Posterior cingulate gyrus (tissue), 11 donors: ENCODE measurements at regions not wholly inside any gene's neighbourhood (a gene's known extent, or its start where the extent isn't known, plus 50 kb on each side); places are given as distances from the start of the nearest gene placed in this dataset.

Experiments
- DNase-seq, 10 donors: peaks; one replicate each; pipeline versions ENCODE4 v3.0.0 to v3.0.0-alpha.2; 2020 to 2021; ENCODE audit warnings: mixed read lengths in 3 of 10
- intact Hi-C: fragments of 100-400 bp; cut with DNase I; formaldehyde crosslinking; loops from one replicate; pipeline ENCODE4 v1.15.1; 2023

GRCh38 chr6:92559611-92560010 lies 859.7 kb downstream of the EPHA7 start:
- no peak for DNase-seq
- intact Hi-C loops = no loop called here

GRCh38 chr6:92559003-92559402 lies 860.4 kb downstream of the EPHA7 start:
- no peak for DNase-seq
- intact Hi-C loops = no loop called here

- no peak for DNase-seq
- intact Hi-C loops = no loop called here
Measured at GRCh38 chr6:92550501-92550900, 868.9 kb downstream of the EPHA7 start.

- no peak for DNase-seq
- intact Hi-C loops = no loop called here
Measured at GRCh38 chr6:92545861-92546260, 873.5 kb downstream of the EPHA7 start.

GRCh38 chr6:92541448-92542060 lies 877.8 kb downstream of the EPHA7 start:
- no peak for DNase-seq

GRCh38 chr6:92538926-92539325 lies 880.4 kb downstream of the EPHA7 start:
- intact Hi-C loops = no loop called here
- no peak for DNase-seq

More at GRCh38 chr6:92541448-92542060, 877.8 kb downstream of the EPHA7 start:
- intact Hi-C loops = no loop called here

- DNase-seq = no peak
- intact Hi-C loops = no loop called here
Measured at GRCh38 chr6:92538275-92538674, 881.1 kb downstream of the EPHA7 start.

GRCh38 chr6:92534109-92534508 lies 885.2 kb downstream of the EPHA7 start:
- intact Hi-C loops = no loop called here
- DNase-seq = no peak

- no peak for DNase-seq
- intact Hi-C loops = no loop called here
Measured at GRCh38 chr6:92522589-92522988, 896.8 kb downstream of the EPHA7 start.

- intact Hi-C loops = no loop called here
- no peak for DNase-seq
Measured at GRCh38 chr6:92521553-92521952, 897.8 kb downstream of the EPHA7 start.

GRCh38 chr6:92510137-92510536 lies 909.2 kb downstream of the EPHA7 start:
- intact Hi-C loops = no loop called here

GRCh38 chr6:92507552-92507951 lies 911.8 kb downstream of the EPHA7 start:
- intact Hi-C loops = no loop called here
- no peak for DNase-seq

More at GRCh38 chr6:92510137-92510536, 909.2 kb downstream of the EPHA7 start:
- no peak for DNase-seq

- DNase-seq = no peak
- intact Hi-C loops = no loop called here
Measured at GRCh38 chr6:92504509-92504908, 914.9 kb downstream of the EPHA7 start.

GRCh38 chr6:92497281-92497680 lies 922.1 kb downstream of the EPHA7 start:
- no peak for DNase-seq
- intact Hi-C loops = no loop called here

GRCh38 chr6:92496527-92496926 lies 922.8 kb downstream of the EPHA7 start:
- intact Hi-C loops = no loop called here
- DNase-seq = no peak

GRCh38 chr6:92495242-92495641 lies 924.1 kb downstream of the EPHA7 start:
- intact Hi-C loops = no loop called here
- no peak for DNase-seq

GRCh38 chr6:92485487-92485886 lies 933.9 kb downstream of the EPHA7 start:
- intact Hi-C loops = no loop called here
- DNase-seq = no peak

GRCh38 chr6:92479831-92480230 lies 939.5 kb downstream of the EPHA7 start:
- DNase-seq = no peak
- intact Hi-C loops = no loop called here

GRCh38 chr6:92473056-92473455 lies 946.3 kb downstream of the EPHA7 start:
- DNase-seq = no peak
- intact Hi-C loops = no loop called here

- DNase-seq = no peak
- intact Hi-C loops = no loop called here
Measured at GRCh38 chr6:92469186-92469828, 950.1 kb downstream of the EPHA7 start.

- no peak for DNase-seq
- intact Hi-C loops = no loop called here
Measured at GRCh38 chr6:92468066-92468465, 951.3 kb downstream of the EPHA7 start.

GRCh38 chr6:92460133-92460532 lies 959.2 kb downstream of the EPHA7 start:
- intact Hi-C loops = no loop called here
- no peak for DNase-seq

GRCh38 chr6:92459606-92460005 lies 959.8 kb downstream of the EPHA7 start:
- DNase-seq = no peak
- intact Hi-C loops = no loop called here
